GM12872 (cell line): ENCODE measurements at regions not wholly inside any gene's neighbourhood (a gene's known extent, or its start where the extent isn't known, plus 50 kb on each side); places are given as distances from the start of the nearest gene placed in this dataset.

Experiments
- CTCF ChIP-seq: IDR thresholded peaks from 3 replicates; pipeline ENCODE4 v1.5.1; 2011; ENCODE audit warnings: low read depth, mild to moderate bottlenecking, low read length, moderate library complexity; ENCODE audit not compliant: insufficient read depth

- no peak for TF ChIP-seq CTCF
Observed at GRCh38 chr5:164881442-164881841, 1376.0 kb downstream of the MAT2B start.

- no peak for TF ChIP-seq CTCF
Observed at GRCh38 chr5:164885179-164885578, 1379.8 kb downstream of the MAT2B start.

- TF ChIP-seq CTCF: no peak
Observed at GRCh38 chr5:164893071-164893470, 1387.7 kb downstream of the MAT2B start.

- TF ChIP-seq CTCF: no peak
Observed at GRCh38 chr5:164898705-164899104, 1393.3 kb downstream of the MAT2B start.

- TF ChIP-seq CTCF: no peak
Observed at GRCh38 chr5:164909673-164910072, 1404.3 kb downstream of the MAT2B start.

GRCh38 chr5:164921722-164922121 is 1416.3 kb downstream of the MAT2B start:
- TF ChIP-seq CTCF: no peak

GRCh38 chr5:164934039-164934438 is 1428.6 kb downstream of the MAT2B start:
- TF ChIP-seq CTCF: no peak

GRCh38 chr5:164934561-164934960 is 1429.1 kb downstream of the MAT2B start:
- TF ChIP-seq CTCF: no peak
